ENCODE measurements at regions not wholly inside any gene's neighbourhood (a gene's known extent, or its start where the extent isn't known, plus 50 kb on each side); places are given as distances from the start of the nearest gene placed in this dataset.

- TF ChIP-seq CTCF (IDR thresholded peaks at IDR 0.05) = no peak
- TF ChIP-seq POLR2A (IDR thresholded peaks at IDR 0.05) = no peak
These were observed 187.6 kb downstream of the SOX4 start for GRCh38 chr6:21781128-21781527.
